ENCODE measurements at regions not wholly inside any gene's neighbourhood (a gene's known extent, or its start where the extent isn't known, plus 50 kb on each side); places are given as distances from the start of the nearest gene placed in this dataset.

DNA sequence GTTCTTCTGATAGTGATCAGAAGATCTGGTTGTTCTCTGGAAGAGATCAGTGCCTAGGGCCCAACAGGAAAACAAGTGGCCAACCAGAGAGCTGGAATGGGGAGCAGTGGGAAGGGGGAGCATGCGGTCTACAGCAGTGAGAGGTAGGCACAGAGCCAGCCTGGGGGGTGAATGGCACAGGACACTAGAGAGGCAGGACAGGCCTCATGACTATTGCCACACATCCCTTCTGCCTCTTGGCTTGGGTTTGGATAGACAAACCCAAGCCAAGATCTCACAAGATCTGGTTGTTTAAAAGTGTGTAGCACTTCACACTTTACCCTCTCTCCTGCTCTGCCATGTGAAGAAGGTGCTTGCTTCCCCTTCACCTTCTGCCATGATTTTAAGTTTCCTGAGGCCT is 224.4 kb downstream of the ARHGAP12 start:
- Histone ChIP-seq H3K36me3 (replicated peaks; ENCODE audit: control insufficient read depth, insufficient read depth, low read length) (no peaks in the 10 kb centered on the region), H3K27me3 (ENCODE audit: control insufficient read depth, insufficient read depth, low read length) (no peaks in the 10 kb centered on the region), H3K4me3 (ENCODE audit: insufficient read depth, low read depth, low read length) (no peak overlapping the region)
- no peak for DNase-seq

DNA sequence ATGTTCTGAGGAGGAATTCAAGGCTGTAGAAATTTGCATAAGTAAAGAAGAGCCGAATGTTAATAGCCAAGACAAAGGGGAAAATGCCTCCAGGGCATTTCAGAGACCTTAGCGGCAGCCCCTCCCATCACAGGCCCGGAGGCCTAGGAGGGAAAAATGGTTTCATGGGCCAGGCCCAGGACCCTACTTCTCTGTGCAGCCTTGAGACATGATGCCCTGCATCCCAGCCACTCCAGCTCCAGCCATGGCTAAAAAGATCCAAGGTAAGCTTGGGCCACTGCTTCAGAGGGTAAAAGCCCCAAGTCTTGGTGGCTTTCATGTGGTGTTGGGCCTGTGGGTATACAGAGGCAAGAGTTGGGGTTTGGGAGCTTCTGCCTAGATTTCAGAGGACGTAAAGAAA is 225.7 kb downstream of the ARHGAP12 start:
- no peak for DNase-seq
- no peaks in the 10 kb centered on the region for H3K36me3 ChIP-seq (replicated peaks; ENCODE audit: control insufficient read depth, insufficient read depth, low read length)
- H3K27me3 ChIP-seq (ENCODE audit: control insufficient read depth, insufficient read depth, low read length), result no peaks in the 10 kb centered on the region
- no peak overlapping the region for H3K4me3 ChIP-seq (ENCODE audit: insufficient read depth, low read depth, low read length)

DNA sequence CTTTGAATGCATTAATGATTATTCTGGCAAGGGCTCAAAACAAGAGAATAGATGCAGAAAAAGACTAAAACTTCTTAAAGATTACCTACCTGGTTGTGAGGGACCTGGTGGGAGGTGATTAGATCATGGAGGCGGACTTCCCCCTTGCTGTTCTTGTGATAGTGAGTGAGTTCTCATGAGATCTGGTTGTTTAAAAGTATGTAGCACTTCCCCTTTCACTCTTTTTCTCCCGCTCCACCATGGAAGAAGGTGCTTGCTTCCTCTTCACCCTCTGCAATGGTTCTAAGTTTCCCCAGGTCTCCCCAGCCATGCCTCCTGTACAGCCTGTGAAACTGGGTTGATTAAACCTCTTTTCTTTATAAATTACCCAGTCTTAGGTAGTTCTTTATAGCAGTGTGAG is 226.6 kb downstream of the ARHGAP12 start:
- no peaks in the 10 kb centered on the region for H3K27me3 ChIP-seq (ENCODE audit: control insufficient read depth, insufficient read depth, low read length)
- DNase-seq, result no peak
- no peak overlapping the region for H3K4me3 ChIP-seq (ENCODE audit: insufficient read depth, low read depth, low read length)
- H3K36me3 ChIP-seq (replicated peaks; ENCODE audit: control insufficient read depth, insufficient read depth, low read length), result no peaks in the 10 kb centered on the region

DNA sequence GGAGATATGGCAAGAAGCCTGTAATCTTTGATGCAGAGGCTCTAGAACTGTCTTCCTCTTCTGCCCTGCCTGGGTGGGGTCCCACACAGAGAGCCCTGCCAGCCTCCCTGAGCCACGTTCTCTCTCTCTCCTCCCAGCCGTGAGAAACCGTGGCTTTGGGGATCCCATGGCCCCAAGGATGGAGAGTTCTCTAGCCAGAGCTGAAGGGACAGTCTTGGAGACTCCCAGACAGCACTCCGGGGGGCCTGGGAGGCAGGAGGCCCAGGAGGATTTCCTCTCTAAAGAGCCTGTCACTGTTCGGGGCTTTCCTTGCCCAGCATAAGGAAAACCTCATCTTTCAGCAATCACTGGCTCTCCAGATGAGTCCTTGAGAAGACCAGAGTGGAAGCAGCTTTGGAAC is 227.1 kb downstream of the ARHGAP12 start:
- no peaks in the 10 kb centered on the region for H3K27me3 ChIP-seq (ENCODE audit: control insufficient read depth, insufficient read depth, low read length)
- no peak for DNase-seq
- no peaks in the 10 kb centered on the region for H3K36me3 ChIP-seq (replicated peaks; ENCODE audit: control insufficient read depth, insufficient read depth, low read length)
- H3K4me3 ChIP-seq (ENCODE audit: insufficient read depth, low read depth, low read length), result no peak overlapping the region

DNA sequence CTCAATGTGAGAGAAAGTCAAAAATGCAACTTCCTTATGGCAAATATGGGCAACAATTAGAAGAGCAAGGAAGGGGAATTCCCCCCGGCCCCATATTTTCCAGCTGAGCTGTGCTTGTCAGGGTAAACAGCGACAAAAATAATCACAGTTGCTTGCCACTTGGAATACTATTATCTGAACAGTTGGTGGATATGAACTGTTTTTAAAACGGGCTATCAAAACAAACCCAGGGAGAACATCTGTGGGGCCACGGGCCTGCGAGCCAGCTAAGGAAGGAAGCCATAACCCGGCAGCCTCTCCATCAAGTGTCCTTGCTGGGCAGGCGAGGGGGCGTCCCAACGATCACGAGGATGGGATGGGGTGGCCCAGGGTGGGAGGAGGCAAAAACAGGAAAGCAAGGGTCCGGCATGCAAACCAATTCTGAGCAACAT is 228.4 kb downstream of the ARHGAP12 start:
- no peak for DNase-seq
- no peaks in the 10 kb centered on the region for H3K27me3 ChIP-seq (ENCODE audit: control insufficient read depth, insufficient read depth, low read length)
- H3K36me3 ChIP-seq (replicated peaks; ENCODE audit: control insufficient read depth, insufficient read depth, low read length), result no peaks in the 10 kb centered on the region
- H3K4me3 ChIP-seq (ENCODE audit: insufficient read depth, low read depth, low read length), result no peak overlapping the region

DNA sequence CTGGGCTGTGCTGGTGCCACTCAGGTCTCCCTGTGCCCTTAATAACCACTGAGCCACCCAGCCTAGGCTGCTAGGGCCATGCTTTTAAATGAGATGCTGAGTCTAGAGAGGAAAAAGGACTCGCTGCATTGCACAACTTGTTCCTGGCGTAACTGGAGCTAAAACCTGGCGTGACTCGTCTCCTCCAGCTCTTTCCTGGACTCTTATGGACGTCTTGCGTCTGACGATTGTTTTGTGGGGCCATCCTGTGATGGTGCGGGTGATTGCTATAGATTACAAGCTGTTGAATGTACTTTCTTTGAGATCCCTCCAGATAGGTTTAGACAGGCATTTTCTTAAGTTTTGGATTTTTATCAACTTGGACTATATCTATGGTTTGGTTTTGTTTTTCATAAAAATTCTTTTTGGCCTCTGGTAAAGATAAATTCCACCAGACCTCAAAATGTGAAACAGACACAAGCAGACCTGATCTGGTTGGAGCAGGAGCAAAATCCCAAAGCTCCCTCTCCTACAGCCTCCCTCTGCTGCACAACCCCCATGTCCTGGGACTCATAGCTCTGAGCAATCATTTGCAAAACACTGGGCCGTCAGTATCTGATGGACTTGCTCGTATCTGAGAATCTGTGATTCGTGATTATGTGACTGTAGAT is 230.3 kb downstream of the ARHGAP12 start:
- no peak for DNase-seq
- H3K36me3 ChIP-seq (replicated peaks; ENCODE audit: control insufficient read depth, insufficient read depth, low read length), result no peaks in the 10 kb centered on the region
- no peak overlapping the region for H3K4me3 ChIP-seq (ENCODE audit: insufficient read depth, low read depth, low read length)
- H3K27me3 ChIP-seq (ENCODE audit: control insufficient read depth, insufficient read depth, low read length), result no peaks in the 10 kb centered on the region

DNA sequence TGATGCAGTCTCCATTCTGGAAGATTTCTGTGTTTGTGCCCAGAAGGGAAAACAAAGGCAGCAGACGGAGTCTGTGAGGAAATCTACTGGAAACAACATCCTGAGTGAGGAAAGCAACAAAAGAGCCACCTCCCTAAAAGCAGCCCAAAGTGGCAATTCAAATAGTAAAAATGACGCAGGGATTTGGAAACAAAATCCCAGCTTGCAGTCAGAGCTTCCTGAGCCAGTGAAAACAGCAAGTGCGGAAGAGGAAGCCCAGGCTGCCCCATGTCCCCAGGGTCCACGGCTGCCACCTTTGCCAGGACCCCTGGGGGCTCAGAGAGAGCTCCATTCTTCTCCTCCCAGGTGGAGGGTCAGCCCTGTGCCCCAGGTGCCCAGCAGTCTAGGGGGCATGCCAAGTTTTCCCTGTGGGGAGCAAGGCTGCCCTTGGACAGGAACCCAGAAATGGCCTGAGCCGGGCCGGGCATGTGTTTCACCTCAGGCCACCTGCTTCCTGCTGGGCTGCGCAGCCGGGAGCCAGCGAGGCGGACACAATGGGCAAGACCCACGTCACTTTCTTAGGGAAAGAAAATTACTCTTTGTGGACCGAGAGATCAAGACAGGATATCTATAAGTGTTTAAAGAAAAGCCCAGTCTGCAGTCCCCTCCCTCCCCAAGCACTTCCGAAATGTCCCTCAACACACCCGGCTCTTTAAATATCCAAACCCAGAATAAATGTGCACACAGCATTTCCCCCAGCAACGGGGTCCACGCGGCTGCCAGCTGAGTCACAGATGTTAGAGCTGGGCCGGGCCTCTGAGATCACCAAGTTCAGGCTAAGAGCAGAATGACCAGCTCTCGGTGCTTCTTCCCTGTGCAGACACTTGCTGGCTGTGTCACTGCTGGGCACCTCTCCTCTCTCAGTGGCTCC is 231.1 kb downstream of the ARHGAP12 start:
- Histone ChIP-seq H3K36me3 (replicated peaks; ENCODE audit: control insufficient read depth, insufficient read depth, low read length) (no peaks in the 10 kb centered on the region), H3K4me3 (ENCODE audit: insufficient read depth, low read depth, low read length) (no peak overlapping the region), H3K27me3 (ENCODE audit: control insufficient read depth, insufficient read depth, low read length) (no peaks in the 10 kb centered on the region)
- DNase-seq, result no peak

DNA sequence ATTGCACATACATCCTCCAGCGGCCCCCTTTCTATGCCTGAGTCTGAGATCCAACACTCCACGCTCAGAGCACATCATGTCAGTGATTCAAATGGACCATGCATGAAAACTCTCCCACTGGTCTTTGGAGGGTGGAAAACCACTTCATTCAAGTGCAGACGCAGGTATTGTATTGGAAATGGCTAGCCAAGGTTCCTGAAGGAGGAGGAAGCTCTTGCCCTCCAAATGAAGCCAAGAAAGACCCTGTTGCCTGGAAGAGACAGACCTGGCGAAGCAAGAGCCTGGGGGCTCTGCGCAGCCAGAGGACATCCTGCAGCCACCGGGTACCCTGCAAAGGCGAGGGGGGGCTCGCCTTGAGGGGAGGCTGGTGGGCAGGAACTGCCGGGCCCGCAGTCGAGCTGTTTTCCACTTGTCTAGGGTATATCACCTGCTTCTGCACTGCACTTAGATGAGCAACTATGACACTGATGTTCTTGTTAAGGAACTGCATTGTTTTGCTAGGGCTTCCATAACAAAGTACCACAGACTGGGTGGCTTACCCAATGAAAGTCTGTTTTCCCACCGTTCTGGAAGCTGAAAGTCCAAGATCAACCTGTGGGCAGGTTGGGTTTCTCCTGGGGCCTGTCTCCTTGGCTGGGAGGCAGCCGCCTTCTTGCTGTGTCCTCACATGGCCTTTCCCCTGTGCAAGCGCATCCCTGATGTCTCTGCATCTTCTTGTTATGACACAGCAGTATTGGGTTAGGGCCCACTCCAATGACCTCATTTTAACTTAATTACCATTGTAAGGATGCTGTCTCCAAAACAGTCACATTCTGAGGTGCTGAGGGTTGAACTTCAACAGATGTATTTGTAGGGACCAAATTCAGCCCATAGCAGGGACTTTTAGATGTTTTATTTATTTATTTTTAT is 233.4 kb downstream of the ARHGAP12 start:
- no peak for DNase-seq
- Histone ChIP-seq H3K27me3 (ENCODE audit: control insufficient read depth, insufficient read depth, low read length) (no peaks in the 10 kb centered on the region), H3K36me3 (replicated peaks; ENCODE audit: control insufficient read depth, insufficient read depth, low read length) (no peaks in the 10 kb centered on the region), H3K4me3 (ENCODE audit: insufficient read depth, low read depth, low read length) (no peak overlapping the region)

DNA sequence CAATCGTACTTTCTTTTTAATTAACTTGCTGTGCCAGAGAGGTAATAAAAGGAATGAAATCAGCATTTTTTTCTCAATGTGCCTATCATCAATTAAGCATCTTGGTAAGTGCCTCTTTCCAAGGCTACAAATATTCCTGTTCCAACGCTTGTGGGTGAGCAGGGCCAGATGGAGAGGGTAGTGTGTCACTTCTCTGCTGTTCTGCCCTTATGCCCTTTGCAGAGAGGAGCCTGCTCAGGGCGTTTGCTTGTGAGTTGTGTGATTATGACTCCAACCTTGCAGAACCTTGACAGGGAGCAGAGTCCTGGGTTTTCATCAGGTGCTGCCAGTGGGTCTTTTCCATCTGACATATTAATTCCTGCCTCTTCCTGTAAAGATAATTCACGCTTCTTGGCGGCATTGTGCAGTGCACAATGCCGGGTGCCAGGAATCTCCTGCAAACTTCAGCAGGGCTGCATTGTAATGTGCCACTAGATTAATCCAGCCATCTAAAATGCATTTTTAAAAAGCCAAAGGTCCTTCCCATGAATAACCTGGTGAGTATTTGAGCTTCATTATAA is 234.4 kb downstream of the ARHGAP12 start:
- no peak for DNase-seq
- Histone ChIP-seq H3K27me3 (ENCODE audit: control insufficient read depth, insufficient read depth, low read length) (no peaks in the 10 kb centered on the region), H3K4me3 (ENCODE audit: insufficient read depth, low read depth, low read length) (no peak overlapping the region), H3K36me3 (replicated peaks; ENCODE audit: control insufficient read depth, insufficient read depth, low read length) (no peaks in the 10 kb centered on the region)

DNA sequence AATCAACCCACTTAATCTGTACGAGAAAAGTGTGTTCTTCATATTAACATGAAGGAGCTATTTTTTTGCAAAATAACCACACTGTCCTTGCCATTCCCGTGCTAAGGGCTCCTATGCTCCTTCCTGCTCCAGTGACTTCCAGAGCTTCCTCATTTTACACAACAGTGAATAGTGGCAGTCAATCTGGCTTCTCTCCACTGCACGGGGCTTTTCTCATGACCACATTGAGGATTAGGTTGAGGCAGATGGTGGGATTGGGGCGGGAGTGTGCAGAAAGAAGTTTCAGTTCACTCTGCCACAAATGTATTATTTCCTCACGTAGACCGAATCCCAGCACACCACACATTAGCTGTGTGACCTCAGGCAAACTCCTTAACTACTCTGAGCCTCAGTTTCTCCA is 235.1 kb downstream of the ARHGAP12 start:
- no peak overlapping the region for H3K4me3 ChIP-seq (ENCODE audit: insufficient read depth, low read depth, low read length)
- no peak for DNase-seq
- no peaks in the 10 kb centered on the region for H3K36me3 ChIP-seq (replicated peaks; ENCODE audit: control insufficient read depth, insufficient read depth, low read length)
- no peaks in the 10 kb centered on the region for H3K27me3 ChIP-seq (ENCODE audit: control insufficient read depth, insufficient read depth, low read length)

DNA sequence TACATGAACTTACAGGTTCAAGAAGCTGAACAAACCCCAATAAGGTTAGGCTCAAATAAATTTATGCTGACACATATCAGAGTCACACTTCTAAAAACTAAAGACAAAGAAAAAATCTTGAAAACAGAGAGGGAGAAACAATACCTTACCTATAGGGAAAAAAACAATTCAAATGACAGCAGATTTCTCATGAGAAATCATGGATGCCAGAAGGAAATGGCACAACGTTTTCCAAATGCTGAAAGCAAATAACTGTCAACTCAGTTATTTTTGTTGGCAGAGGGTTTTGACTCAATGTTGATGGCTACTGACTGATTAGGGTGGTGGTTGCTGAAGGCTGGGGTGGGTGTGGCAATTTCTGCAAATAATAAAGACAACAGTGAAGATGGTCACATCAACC is 239.4 kb downstream of the ARHGAP12 start:
- H3K27me3 ChIP-seq (ENCODE audit: control insufficient read depth, insufficient read depth, low read length), result no peaks in the 10 kb centered on the region

DNA sequence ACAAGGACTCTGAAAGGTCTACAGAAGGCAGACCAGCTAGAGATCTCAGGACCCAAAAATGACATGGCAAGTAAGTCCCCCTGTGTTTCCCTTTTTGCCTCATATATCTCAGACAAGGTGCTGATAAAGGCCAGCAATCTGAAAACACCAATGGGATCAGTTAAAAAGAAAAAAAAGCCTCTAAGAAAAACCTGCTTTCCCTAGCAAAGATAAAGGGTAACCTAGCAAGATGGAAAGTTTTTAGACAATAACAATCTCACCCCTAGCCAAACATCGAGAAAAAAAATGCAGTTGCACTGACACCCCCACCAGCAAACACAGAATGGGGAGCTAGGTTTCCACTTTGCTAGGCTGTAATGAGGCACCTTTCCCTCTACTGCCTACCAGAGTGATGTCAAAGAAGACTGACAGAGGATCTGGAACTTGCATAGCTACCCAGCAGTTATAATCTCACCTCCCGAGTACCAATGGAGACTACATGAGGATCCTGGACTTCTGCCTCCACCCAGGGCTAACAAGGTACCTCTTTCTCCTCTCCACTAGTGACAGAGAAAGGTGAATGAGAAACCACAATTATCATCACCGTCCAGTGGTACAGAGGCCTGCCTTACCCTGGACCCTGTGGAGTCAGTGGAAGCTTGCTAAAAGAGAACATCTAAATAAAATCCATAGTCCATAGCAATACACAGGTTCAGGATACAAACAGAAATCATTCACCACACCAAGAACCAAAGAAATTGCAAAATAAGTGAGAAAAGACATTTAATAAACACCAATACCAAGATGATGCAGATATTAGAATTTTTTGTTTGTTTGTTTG is 240.8 kb downstream of the ARHGAP12 start:
- Histone ChIP-seq H3K36me3 (replicated peaks; ENCODE audit: control insufficient read depth, insufficient read depth, low read length) (no peaks in the 10 kb centered on the region), H3K27me3 (ENCODE audit: control insufficient read depth, insufficient read depth, low read length) (no peaks in the 10 kb centered on the region), H3K4me3 (ENCODE audit: insufficient read depth, low read depth, low read length) (no peak overlapping the region)
- no peak for DNase-seq

More for the DNA sequence above, 239.4 kb downstream of the ARHGAP12 start:
- Histone ChIP-seq H3K4me3 (ENCODE audit: insufficient read depth, low read depth, low read length) (no peak overlapping the region), H3K36me3 (replicated peaks; ENCODE audit: control insufficient read depth, insufficient read depth, low read length) (no peaks in the 10 kb centered on the region)
- no peak for DNase-seq

DNA sequence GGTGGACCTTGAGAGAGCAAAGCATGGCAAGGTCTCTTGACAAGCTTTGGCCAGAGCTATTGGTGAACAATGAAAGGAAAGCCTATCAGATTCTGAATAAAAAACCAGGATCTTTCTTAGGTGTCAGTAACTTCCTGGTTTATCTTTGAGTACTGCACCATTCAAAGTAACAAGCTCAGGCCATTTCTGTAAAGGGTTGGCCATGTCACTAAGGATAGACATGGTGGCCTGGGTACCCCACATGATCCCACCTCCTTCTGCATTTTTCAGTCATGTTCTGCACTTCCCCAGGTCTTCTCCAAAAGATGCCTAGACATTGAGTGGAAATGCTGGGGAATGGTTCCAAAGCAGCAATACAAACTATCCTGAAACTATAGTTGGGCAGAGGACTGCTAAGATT is 242.0 kb downstream of the ARHGAP12 start:
- no peak for DNase-seq
- no peaks in the 10 kb centered on the region for H3K27me3 ChIP-seq (ENCODE audit: control insufficient read depth, insufficient read depth, low read length)
- no peaks in the 10 kb centered on the region for H3K36me3 ChIP-seq (replicated peaks; ENCODE audit: control insufficient read depth, insufficient read depth, low read length)

DNA sequence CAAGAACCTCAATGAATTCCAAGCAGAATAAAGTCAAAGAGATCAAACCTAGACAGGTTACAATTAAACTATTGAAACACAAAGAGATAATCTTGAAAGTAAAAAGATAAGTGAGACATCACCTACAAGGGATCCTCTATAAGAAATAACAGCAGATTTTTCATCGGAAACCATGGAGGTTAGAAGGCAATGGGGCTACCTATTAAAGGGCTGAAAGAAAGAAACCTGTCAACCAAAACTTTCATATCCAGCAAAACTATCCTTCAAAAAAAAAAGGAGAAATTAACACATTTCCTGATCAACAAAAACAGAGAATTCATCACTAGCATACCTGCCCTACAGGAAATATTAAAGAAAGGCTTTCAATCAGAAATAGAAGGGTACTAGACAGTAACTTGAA is 244.9 kb downstream of the ARHGAP12 start:
- DNase-seq, result no peak
- no peaks in the 10 kb centered on the region for H3K36me3 ChIP-seq (replicated peaks; ENCODE audit: control insufficient read depth, insufficient read depth, low read length)
- no peak overlapping the region for H3K4me3 ChIP-seq (ENCODE audit: insufficient read depth, low read depth, low read length)
- H3K27me3 ChIP-seq (ENCODE audit: control insufficient read depth, insufficient read depth, low read length), result no peaks in the 10 kb centered on the region

More for the DNA sequence above, 242.0 kb downstream of the ARHGAP12 start:
- no peak overlapping the region for H3K4me3 ChIP-seq (ENCODE audit: insufficient read depth, low read depth, low read length)
